Lower leg skin (tissue), 3 donors: ENCODE measurements at regions not wholly inside any gene's neighbourhood (a gene's known extent, or its start where the extent isn't known, plus 50 kb on each side); places are given as distances from the start of the nearest gene placed in this dataset.

Experiments used
- CTCF ChIP-seq, 3 donors: fragments of 450-650 bp; IDR thresholded peaks; one replicate each; pipeline ENCODE4 v1.5.1; 2016; ENCODE audit warnings: antibody characterized with exemption in 3 of 3, mild to moderate bottlenecking in 3 of 3, moderate library complexity in 2 of 3
- POLR2A ChIP-seq, 2 donors: fragments of 450-650 bp; IDR thresholded peaks; one replicate each; pipeline ENCODE4 v1.6.1; 2016 to 2017; ENCODE audit warnings: antibody characterized with exemption in 2 of 2, mild to moderate bottlenecking in 1 of 2, moderate library complexity in 1 of 2

GRCh38 chr6:155706806-155707205 lies 251.2 kb upstream of the NOX3 start:
- TF ChIP-seq CTCF (IDR thresholded peaks at IDR 0.05) (no peak), POLR2A (IDR thresholded peaks at IDR 0.05) (no peak)
